LNCAP (cell line): ENCODE measurements at regions not wholly inside any gene's neighbourhood (a gene's known extent, or its start where the extent isn't known, plus 50 kb on each side); places are given as distances from the start of the nearest gene placed in this dataset.

Experiments
- TF ChIP-seq, protein P1 (sequence below): fragments of 450-650 bp; IDR thresholded peaks from 2 replicates; pipeline ENCODE4 v1.5.1; 2017; ENCODE audit warnings: mild to moderate bottlenecking

- TF ChIP-seq, protein P1, sequence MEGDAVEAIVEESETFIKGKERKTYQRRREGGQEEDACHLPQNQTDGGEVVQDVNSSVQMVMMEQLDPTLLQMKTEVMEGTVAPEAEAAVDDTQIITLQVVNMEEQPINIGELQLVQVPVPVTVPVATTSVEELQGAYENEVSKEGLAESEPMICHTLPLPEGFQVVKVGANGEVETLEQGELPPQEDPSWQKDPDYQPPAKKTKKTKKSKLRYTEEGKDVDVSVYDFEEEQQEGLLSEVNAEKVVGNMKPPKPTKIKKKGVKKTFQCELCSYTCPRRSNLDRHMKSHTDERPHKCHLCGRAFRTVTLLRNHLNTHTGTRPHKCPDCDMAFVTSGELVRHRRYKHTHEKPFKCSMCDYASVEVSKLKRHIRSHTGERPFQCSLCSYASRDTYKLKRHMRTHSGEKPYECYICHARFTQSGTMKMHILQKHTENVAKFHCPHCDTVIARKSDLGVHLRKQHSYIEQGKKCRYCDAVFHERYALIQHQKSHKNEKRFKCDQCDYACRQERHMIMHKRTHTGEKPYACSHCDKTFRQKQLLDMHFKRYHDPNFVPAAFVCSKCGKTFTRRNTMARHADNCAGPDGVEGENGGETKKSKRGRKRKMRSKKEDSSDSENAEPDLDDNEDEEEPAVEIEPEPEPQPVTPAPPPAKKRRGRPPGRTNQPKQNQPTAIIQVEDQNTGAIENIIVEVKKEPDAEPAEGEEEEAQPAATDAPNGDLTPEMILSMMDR, result peak; percentile 41; the same call in 1 of the 2 replicates
Measured at GRCh38 chr12:46131732-46132469, 136.9 kb downstream of the SLC38A1 start.

- TF ChIP-seq, protein P1, result no peak
Measured at GRCh38 chr12:46127656-46128055, 137.3 kb upstream of the SCAF11 start.

DNA sequence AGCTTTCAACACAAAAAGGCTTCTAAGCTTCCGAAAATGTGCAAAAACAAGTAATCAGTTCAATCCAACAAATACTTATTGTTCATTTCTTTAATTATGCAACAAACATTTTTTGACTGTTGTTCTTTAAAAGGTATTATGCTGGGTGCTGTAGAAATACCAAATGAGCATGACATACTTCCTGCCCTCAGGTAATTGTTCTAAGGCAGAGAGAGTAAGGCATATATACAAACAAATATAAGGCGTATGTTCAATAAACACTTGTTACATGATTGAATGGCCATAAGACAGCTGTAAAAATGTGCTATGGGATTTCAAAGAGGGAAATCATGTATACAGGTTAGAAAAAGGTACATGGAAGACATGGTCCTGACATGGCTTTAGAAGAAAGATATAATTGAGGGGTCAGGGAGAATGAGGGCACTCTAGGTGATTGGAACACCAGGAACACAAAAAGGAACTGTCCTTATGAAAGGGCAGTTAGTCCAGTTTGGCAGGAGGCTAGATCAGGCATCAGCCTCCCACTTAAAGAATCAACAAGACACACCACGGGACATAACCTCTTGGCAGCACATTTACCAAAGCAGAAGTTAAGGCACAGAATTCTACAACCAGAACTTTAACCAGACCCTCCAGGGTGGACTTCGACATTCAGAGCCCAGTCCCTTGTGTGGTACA, 135.8 kb upstream of the SCAF11 start:
- TF ChIP-seq, protein P1, result no peak

DNA sequence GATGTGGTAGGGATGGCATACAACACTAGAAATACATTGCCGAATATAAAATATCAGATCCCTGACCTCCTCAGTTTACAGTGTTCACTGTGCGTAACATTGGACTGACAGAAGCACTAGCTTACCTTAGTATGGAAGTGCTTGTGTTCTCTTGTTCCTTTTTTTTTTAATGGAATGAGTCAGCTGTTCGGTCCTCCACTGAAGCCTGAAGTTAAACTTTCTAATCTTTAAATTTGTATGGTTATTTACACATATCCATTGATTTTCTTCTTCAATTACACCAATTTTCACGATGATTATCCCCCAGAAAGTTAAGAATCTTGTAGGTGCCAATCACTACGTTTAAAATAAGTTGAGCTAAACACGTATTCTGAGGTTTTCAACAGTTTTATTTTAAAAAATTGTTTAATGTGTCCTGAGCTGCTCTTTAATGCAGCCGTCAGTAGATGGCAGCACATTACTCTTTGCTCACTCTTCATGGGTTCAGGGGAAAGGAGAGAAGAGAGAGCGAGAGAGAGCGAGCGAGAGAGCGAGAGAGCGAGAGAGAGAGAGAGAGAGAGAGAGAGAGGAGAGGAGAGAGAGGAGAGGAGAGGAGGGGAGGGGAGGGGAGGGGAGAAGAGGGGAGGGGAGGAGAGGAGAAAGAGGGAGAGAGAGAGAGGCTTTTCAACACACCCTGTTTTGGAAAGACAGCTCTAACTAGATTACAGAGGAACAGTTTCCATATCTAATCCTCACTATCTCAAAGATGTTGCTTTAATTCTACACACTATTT, 134.7 kb upstream of the SCAF11 start:
- TF ChIP-seq, protein P1, result peak; percentile 79

DNA sequence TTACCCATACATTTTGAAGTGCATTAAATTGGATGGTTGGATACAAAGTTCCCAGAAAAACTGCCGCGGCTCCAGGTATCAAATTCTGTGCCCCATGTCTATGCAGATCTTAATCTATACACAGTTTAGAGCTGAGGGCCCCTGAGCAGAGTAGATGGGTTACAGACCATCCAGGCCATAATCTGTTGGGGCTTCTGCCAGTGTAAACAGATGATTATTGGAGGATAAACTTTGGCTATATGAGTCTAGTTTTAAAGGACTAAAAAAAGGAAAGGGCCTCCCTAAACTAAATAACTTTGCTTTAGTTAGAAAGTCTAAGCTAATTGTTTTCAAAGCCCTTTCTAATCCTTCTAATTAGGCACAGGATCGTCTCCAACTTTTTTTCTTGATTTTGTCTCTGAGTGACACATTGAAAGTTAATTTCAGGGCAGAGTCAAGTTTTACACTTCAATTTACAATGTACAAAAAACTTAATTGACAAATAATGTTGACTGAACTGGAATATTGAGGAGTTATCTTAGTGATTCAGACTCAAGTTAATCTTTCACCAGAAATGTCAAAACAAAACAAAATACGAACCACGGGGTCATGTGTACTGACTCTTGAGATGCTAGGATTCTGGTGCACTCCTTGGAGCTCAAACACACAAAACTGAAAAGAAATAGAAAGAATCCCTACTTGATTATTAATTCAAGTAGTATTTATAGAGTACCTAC, 133.9 kb upstream of the SCAF11 start:
- TF ChIP-seq, protein P1, result no peak

DNA sequence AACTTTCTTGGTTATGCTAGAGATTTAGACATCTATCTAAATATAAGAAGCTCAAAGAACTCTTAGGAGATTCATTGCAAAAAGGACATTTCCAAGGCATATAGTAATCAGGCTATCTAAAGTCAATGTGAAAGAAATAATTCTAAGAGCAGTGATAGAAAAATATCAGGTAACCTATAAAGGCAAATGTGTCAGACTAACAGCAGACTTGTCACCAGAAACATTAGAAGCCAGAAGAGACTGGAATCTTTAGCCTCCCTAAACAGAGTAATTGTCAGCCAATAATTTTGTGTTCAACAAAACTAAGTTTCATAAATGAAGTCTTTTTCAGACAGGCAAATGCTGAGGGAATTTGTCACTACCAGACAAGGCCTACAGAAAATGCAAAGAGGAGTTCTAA, 122.0 kb upstream of the SCAF11 start:
- TF ChIP-seq, protein P1, result no peak

DNA sequence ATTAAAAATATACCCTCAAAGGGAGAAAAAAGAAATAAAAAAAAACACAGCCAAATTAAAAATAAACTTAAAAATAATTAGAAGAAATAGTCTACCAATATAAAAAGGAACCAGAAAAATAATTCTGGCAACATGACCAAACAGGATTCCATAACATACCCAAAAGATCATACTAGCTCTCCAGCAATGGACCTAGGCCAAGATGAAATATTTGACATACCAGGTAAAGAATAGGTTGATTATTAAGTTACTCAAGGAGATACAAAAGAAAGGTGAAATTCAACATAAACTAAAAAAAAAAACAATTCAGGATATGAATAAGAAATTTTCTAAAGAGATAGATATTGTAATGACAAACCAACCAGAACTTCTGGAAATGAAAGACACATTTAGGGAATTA, 121.3 kb upstream of the SCAF11 start:
- TF ChIP-seq, protein P1, result no peak
